ENCODE measurements at regions not wholly inside any gene's neighbourhood (a gene's known extent, or its start where the extent isn't known, plus 50 kb on each side); places are given as distances from the start of the nearest gene placed in this dataset.

GRCh38 chr1:100627054-100627716 is 89.2 kb downstream of the GPR88 start:
- no peak for TF ChIP-seq EZH2 (IDR thresholded peaks at IDR 0.05; ENCODE audit: insufficient read depth, low read length)
- TF ChIP-seq, protein P1, sequence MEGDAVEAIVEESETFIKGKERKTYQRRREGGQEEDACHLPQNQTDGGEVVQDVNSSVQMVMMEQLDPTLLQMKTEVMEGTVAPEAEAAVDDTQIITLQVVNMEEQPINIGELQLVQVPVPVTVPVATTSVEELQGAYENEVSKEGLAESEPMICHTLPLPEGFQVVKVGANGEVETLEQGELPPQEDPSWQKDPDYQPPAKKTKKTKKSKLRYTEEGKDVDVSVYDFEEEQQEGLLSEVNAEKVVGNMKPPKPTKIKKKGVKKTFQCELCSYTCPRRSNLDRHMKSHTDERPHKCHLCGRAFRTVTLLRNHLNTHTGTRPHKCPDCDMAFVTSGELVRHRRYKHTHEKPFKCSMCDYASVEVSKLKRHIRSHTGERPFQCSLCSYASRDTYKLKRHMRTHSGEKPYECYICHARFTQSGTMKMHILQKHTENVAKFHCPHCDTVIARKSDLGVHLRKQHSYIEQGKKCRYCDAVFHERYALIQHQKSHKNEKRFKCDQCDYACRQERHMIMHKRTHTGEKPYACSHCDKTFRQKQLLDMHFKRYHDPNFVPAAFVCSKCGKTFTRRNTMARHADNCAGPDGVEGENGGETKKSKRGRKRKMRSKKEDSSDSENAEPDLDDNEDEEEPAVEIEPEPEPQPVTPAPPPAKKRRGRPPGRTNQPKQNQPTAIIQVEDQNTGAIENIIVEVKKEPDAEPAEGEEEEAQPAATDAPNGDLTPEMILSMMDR (IDR thresholded peaks at IDR 0.05; ENCODE audit: insufficient read depth, low read depth, low read length): no peak

Measured in astrocyte (in vitro differentiated cells and primary cell).